ENCODE measurements at regions not wholly inside any gene's neighbourhood (a gene's known extent, or its start where the extent isn't known, plus 50 kb on each side); places are given as distances from the start of the nearest gene placed in this dataset.
"Not testable (repeated sequence)": the region's sequence is repeated elsewhere in the genome, so short reads cannot be mapped to it uniquely, and the experiment has no call there.

- no peaks in the 10 kb centered on the region for H3K9me3 Mint-ChIP-seq
- H3K4me1 Mint-ChIP-seq (ENCODE audit: unreplicated experiment) = no peaks in the 10 kb centered on the region
- H3K36me3 Mint-ChIP-seq = no peaks in the 10 kb centered on the region
- no peak for DNase-seq (ENCODE audit: extremely low spot score, unreplicated experiment)
- H3K27me3 Mint-ChIP-seq = no peaks in the 10 kb centered on the region
- H3K27ac Mint-ChIP-seq = no peak overlapping the region
- no peak overlapping the region for H3K4me3 Mint-ChIP-seq
- no peak for TF ChIP-seq CTCF (conservative IDR thresholded peaks at IDR 0.05)
These were observed 852.3 kb downstream of the TRHDE start for GRCh38 chr12:73124480-73124879.

GRCh38 chr12:73125148-73125547 lies 853.0 kb downstream of the TRHDE start:
- no peaks in the 10 kb centered on the region for H3K9me3 Mint-ChIP-seq
- no peak overlapping the region for H3K4me3 Mint-ChIP-seq
- H3K27me3 Mint-ChIP-seq = no peaks in the 10 kb centered on the region
- H3K36me3 Mint-ChIP-seq = no peaks in the 10 kb centered on the region
- TF ChIP-seq CTCF (conservative IDR thresholded peaks at IDR 0.05) = no peak
- no peak for DNase-seq (ENCODE audit: extremely low spot score, unreplicated experiment)
- H3K27ac Mint-ChIP-seq = no peak overlapping the region
- H3K4me1 Mint-ChIP-seq (ENCODE audit: unreplicated experiment) = no peaks in the 10 kb centered on the region

GRCh38 chr12:73136386-73136785 lies 864.2 kb downstream of the TRHDE start:
- DNase-seq (ENCODE audit: extremely low spot score, unreplicated experiment) = no peak
- H3K4me1 Mint-ChIP-seq (ENCODE audit: unreplicated experiment) = no peaks in the 10 kb centered on the region
- H3K27me3 Mint-ChIP-seq = no peaks in the 10 kb centered on the region
- TF ChIP-seq CTCF (conservative IDR thresholded peaks at IDR 0.05) = no peak
- H3K27ac Mint-ChIP-seq = no peak overlapping the region
- no peak overlapping the region for H3K4me3 Mint-ChIP-seq
- H3K9me3 Mint-ChIP-seq = no peaks in the 10 kb centered on the region
- H3K36me3 Mint-ChIP-seq = no peaks in the 10 kb centered on the region

GRCh38 chr12:73139642-73140041 lies 867.5 kb downstream of the TRHDE start:
- not testable (repeated sequence) for H3K36me3 Mint-ChIP-seq; DNase-seq (ENCODE audit: extremely low spot score, unreplicated experiment); H3K27ac Mint-ChIP-seq; H3K4me1 Mint-ChIP-seq (ENCODE audit: unreplicated experiment); H3K9me3 Mint-ChIP-seq; H3K27me3 Mint-ChIP-seq; H3K4me3 Mint-ChIP-seq

- DNase-seq (ENCODE audit: extremely low spot score, unreplicated experiment) = no peak
- H3K4me3 Mint-ChIP-seq = no peak overlapping the region
- H3K9me3 Mint-ChIP-seq = peaks cover 10% of the 10 kb centered on the region
- no peak for TF ChIP-seq CTCF (conservative IDR thresholded peaks at IDR 0.05)
- H3K27me3 Mint-ChIP-seq = no peaks in the 10 kb centered on the region
- H3K27ac Mint-ChIP-seq = no peak overlapping the region
- peaks cover 4% of the 10 kb centered on the region for H3K4me1 Mint-ChIP-seq (ENCODE audit: unreplicated experiment)
- no peaks in the 10 kb centered on the region for H3K36me3 Mint-ChIP-seq
These were observed 886.2 kb downstream of the TRHDE start for GRCh38 chr12:73158341-73158740.

GRCh38 chr12:73159954-73160353 lies 887.8 kb downstream of the TRHDE start:
- Mint-ChIP-seq H3K4me1 (ENCODE audit: unreplicated experiment) (peaks cover 4% of the 10 kb centered on the region), H3K27ac (no peak overlapping the region), H3K4me3 (no peak overlapping the region), H3K27me3 (no peaks in the 10 kb centered on the region), H3K36me3 (no peaks in the 10 kb centered on the region), H3K9me3 (peaks cover 10% of the 10 kb centered on the region)
- TF ChIP-seq CTCF (conservative IDR thresholded peaks at IDR 0.05) = no peak
- no peak for DNase-seq (ENCODE audit: extremely low spot score, unreplicated experiment)

Measured in type B pancreatic cell (in vitro differentiated cells).